ENCODE measurements at regions not wholly inside any gene's neighbourhood (a gene's known extent, or its start where the extent isn't known, plus 50 kb on each side); places are given as distances from the start of the nearest gene placed in this dataset.

GRCh38 chr20:63073738-63074065 lies 66.9 kb upstream of the BHLHE23 start:
- no peak for DNase-seq (ENCODE audit: low read depth in 1 of 2, low spot score in 1 of 2)
- POLR2A ChIA-PET: no interaction called here
- peaks cover 27% of the 10 kb centered on the region for H3K9me3 ChIP-seq

GRCh38 chr20:63072991-63073737 lies 66.4 kb upstream of the BHLHE23 start:
- ATAC-seq (no peak), FAIRE-seq (no peak), DNase-seq (ENCODE audit: low read depth in 1 of 2, low spot score in 1 of 2) (no peak)
- Histone ChIP-seq H3K4me1 (no peaks in the 10 kb centered on the region; the same call in 2 of the 3 replicates), H3K4me3 (no peak overlapping the region), H3K27ac (no peak overlapping the region), H3K4me2 (no peak overlapping the region), H3K9me3 (peaks cover 21% of the 10 kb centered on the region)
- 67% methylated on average over 10 of the region's 14 CpGs for WGBS (ENCODE audit: missing lambda C conversion rate)
- CTCF ChIA-PET: interaction anchor here (1.2 to 1.6 kb wide), 2 partner anchors 8 to 162 kb away, joined by 3 read pairs; no protein-coding TSS in a partner anchor
- POLR2A ChIA-PET: no interaction called here
- TF ChIP-seq ESRRA (IDR thresholded peaks at IDR 0.05; ENCODE audit: borderline replicate concordance, low read length): no peak
- TF ChIP-seq NPAS2 (CRISPR knock-in tag; IDR thresholded peaks at IDR 0.05; ENCODE audit: borderline replicate concordance): no peak
- no peak for TF ChIP-seq PBX3 (IDR thresholded peaks at IDR 0.05)
- TF ChIP-seq CHD4 (IDR thresholded peaks at IDR 0.05; ENCODE audit: borderline replicate concordance): no peak
- no peak for TF ChIP-seq TFCP2L1 (CRISPR knock-in tag; IDR thresholded peaks at IDR 0.05)
- no peak for TF ChIP-seq JUN (IDR thresholded peaks at IDR 0.05)
- no peak for TF ChIP-seq REST (IDR thresholded peaks at IDR 0.05)
- TF ChIP-seq BCL3 (IDR thresholded peaks at IDR 0.05): no peak
- no peak for TF ChIP-seq POLR2AphosphoS2 (conservative IDR thresholded peaks at IDR 0.05; ENCODE audit: low read length)
- TF ChIP-seq MAZ (IDR thresholded peaks at IDR 0.05; ENCODE audit: borderline replicate concordance, low read depth, low read length): no peak

More at GRCh38 chr20:63073738-63074065, 66.9 kb upstream of the BHLHE23 start:
- H3K4me3 ChIP-seq: no peak overlapping the region
- WGBS (ENCODE audit: missing lambda C conversion rate): 44% methylated on average over 6 of the region's 6 CpGs
- no peak overlapping the region for H3K4me2 ChIP-seq
- H3K4me1 ChIP-seq: no peaks in the 10 kb centered on the region; the same call in 2 of the 3 replicates
- no peak overlapping the region for H3K27ac ChIP-seq
- no peak for ATAC-seq
- no peak for FAIRE-seq
- no peak for TF ChIP-seq FOSL2 (IDR thresholded peaks at IDR 0.05)
- no peak for TF ChIP-seq FOSL2 (CRISPR knock-in tag; IDR thresholded peaks at IDR 0.05)
- no peak for TF ChIP-seq HMGXB4 (CRISPR knock-in tag; IDR thresholded peaks at IDR 0.05; ENCODE audit: borderline replicate concordance)
- TF ChIP-seq ZC3H11A (IDR thresholded peaks at IDR 0.05): no peak
- CTCF ChIA-PET: interaction anchor here (1.6 kb wide), 1 partner anchor 161 kb away, joined by 3 read pairs; no protein-coding TSS in a partner anchor
